ENCODE measurements at regions not wholly inside any gene's neighbourhood (a gene's known extent, or its start where the extent isn't known, plus 50 kb on each side); places are given as distances from the start of the nearest gene placed in this dataset.

DNA sequence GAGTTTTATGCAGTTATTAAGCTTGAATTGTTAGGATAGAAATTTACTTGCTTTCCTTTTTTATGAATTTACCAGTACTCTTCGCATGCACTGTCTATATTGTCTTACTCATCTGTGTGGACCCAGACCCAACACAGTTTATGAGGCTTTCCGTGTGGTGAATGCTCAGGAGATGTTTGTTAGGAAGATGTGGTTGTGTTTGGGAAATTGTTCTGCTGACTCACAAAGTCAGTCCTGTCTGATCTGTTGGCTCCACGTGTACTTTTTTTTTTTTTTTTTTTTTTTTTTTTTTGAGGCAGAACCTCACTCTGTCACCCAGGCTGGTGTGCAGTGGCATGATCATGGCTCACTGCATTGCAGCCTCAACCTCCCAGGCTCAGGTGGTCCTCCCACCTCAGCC is 532.5 kb downstream of the LMO7 start:
- TF ChIP-seq, protein P1, sequence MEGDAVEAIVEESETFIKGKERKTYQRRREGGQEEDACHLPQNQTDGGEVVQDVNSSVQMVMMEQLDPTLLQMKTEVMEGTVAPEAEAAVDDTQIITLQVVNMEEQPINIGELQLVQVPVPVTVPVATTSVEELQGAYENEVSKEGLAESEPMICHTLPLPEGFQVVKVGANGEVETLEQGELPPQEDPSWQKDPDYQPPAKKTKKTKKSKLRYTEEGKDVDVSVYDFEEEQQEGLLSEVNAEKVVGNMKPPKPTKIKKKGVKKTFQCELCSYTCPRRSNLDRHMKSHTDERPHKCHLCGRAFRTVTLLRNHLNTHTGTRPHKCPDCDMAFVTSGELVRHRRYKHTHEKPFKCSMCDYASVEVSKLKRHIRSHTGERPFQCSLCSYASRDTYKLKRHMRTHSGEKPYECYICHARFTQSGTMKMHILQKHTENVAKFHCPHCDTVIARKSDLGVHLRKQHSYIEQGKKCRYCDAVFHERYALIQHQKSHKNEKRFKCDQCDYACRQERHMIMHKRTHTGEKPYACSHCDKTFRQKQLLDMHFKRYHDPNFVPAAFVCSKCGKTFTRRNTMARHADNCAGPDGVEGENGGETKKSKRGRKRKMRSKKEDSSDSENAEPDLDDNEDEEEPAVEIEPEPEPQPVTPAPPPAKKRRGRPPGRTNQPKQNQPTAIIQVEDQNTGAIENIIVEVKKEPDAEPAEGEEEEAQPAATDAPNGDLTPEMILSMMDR (IDR thresholded peaks at IDR 0.05): no peak
- ATAC-seq: no peak
- no peak for DNase-seq
- H3K4me3 ChIP-seq: no peak overlapping the region
- no peak overlapping the region for H3K27ac ChIP-seq
- no peaks in the 10 kb centered on the region for H3K27me3 ChIP-seq
- intact Hi-C loops (cut with DNase I): no loop called here
- H3K36me3 ChIP-seq: no peaks in the 10 kb centered on the region
- WGBS, 2 donors: 78 to 82% methylated on average over 3 of the region's 3 CpGs
- H3K4me1 ChIP-seq: no peaks in the 10 kb centered on the region
- peaks cover 0 to 8% (median 0%) of the 10 kb centered on the region in 11 donors for H3K9me3 ChIP-seq

DNA sequence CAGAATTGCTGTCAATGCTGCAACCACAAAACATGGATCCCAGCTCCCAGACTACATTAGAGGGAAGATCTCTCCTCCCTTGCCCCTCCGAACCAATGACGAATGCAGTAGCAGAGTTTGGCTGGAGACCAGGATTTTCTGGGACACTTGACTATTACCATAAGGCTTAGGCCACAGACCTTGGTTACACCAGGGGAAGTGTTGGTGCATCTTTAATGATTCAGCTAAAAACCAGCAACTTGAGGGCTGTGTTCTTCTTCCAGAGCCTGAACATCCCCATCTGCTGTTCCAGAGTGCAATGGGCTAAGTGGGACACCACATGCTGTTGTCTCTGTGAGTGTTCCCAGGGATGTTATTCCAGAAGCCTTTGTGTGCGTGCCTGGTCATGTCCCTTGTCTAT is 528.2 kb downstream of the LMO7 start:
- intact Hi-C loops (cut with DNase I): no loop called here
- DNase-seq (no peak), ATAC-seq (peak in 3 of 8 donors; percentile 3 to 34 (median 26))
- no peaks in the 10 kb centered on the region for H3K36me3 ChIP-seq
- no peaks in the 10 kb centered on the region for H3K27me3 ChIP-seq
- no peak overlapping the region for H3K4me3 ChIP-seq
- peaks cover 0 to 20% (median 4%) of the 10 kb centered on the region in 9 donors for H3K4me1 ChIP-seq
- WGBS, 2 donors: 73 to 86% methylated on average over 3 of the region's 3 CpGs
- no peak overlapping the region for H3K27ac ChIP-seq
- H3K9me3 ChIP-seq: peaks cover 0 to 8% (median 0%) of the 10 kb centered on the region in 11 donors
- TF ChIP-seq, protein P1 (IDR thresholded peaks at IDR 0.05): no peak

- peaks cover 0 to 8% (median 0%) of the 10 kb centered on the region in 11 donors for H3K9me3 ChIP-seq
- no peaks in the 10 kb centered on the region for H3K27me3 ChIP-seq
- ATAC-seq: peak in 4 of 8 donors; percentile 27 to 48 (median 31)
- TF ChIP-seq, protein P1 (IDR thresholded peaks at IDR 0.05): no peak
- no peak overlapping the region for H3K4me3 ChIP-seq
- intact Hi-C loops (cut with DNase I): no loop called here
- WGBS, 2 donors: 39 to 45% methylated on average over 2 of the region's 2 CpGs
- no peak overlapping the region for H3K27ac ChIP-seq
- H3K36me3 ChIP-seq: no peaks in the 10 kb centered on the region
- peak in 1 of 2 donors; percentile 5 for DNase-seq
- H3K4me1 ChIP-seq: peaks cover 0 to 20% (median 4%) of the 10 kb centered on the region in 9 donors
Measured at GRCh38 chr13:76163761-76164160, 527.6 kb downstream of the LMO7 start.

DNA sequence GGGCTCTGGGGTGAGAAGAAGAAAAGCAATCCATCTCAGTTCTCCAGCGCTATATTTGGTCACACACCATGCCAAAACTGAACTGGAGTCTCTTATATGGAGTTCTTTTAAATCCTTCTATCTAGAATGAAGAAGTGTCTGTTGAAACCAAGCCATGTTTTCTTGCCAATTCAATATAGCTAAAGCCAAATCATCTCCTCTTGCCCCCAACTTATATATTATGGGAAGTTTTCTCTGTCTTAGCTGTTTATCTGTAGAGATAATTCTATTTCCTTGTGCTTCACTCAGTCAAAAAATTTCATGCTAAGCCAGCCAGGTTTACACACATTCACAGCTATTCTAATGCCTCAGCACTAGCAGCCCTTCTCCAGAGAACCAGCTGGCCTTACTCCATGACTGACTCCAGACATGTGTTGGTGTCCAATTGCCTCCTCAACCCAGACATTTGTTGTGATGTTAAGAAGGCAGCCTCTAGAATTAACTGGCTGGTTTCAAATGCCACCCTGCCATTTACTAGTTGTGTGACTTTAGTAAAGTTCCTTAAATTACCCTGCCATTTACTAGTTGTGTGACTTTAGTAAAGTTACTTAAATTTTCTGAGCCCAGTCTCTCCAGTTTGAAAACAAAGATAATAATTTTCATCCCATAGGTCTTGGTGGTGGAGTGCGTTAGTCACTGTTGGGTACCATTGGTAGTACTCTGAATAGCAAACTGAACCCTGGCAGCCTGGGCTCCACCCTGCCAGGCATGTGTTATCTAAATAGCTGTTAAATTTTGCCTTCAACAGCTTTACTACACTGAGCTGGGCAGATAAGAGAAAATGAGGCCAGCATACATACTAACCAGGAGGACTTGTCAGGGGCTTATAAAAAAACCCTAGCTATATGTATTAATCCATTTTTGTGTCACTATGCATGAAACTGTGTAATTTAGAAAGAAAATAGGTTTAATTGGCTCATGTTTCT is 525.1 kb downstream of the LMO7 start:
- H3K27me3 ChIP-seq: no peaks in the 10 kb centered on the region
- 58 to 72% methylated on average over 2 of the region's 2 CpGs for WGBS, 2 donors
- ATAC-seq: peak in 6 of 8 donors; percentile 43 to 73 (median 68)
- intact Hi-C loops (cut with DNase I): no loop called here
- H3K9me3 ChIP-seq: no peaks in the 10 kb centered on the region
- peaks cover 0 to 20% (median 4%) of the 10 kb centered on the region in 9 donors for H3K4me1 ChIP-seq
- H3K4me3 ChIP-seq: no peak overlapping the region
- H3K27ac ChIP-seq: peak overlapping the region in 1 of 10 donors; percentile 28
- TF ChIP-seq, protein P1 (IDR thresholded peaks at IDR 0.05): no peak
- DNase-seq: peak in 1 of 2 donors; percentile 28
- H3K36me3 ChIP-seq: no peaks in the 10 kb centered on the region
